GM13977 (cell line): ENCODE measurements at regions not wholly inside any gene's neighbourhood (a gene's known extent, or its start where the extent isn't known, plus 50 kb on each side); places are given as distances from the start of the nearest gene placed in this dataset.

Experiments used
- DNase-seq: peaks from one replicate; pipeline ENCODE4 v3.0.0; 2012; ENCODE audit warnings: low spot score
- CTCF ChIP-seq: IDR thresholded peaks from 2 replicates; pipeline ENCODE4 v1.5.1; 2012; ENCODE audit warnings: mild to moderate bottlenecking, control low read depth; ENCODE audit not compliant: insufficient read depth; ENCODE audit errors: extremely low read depth, missing control alignments
- in situ Hi-C: fragments of 300-500 bp; cut with MboI; formaldehyde crosslinking; loops from one replicate; pipeline ENCODE4 v1.12.0; 2022; ENCODE audit warnings: low sequenced_read_pairs, low pct_unique_long_range_greater_than_20kb, mixed read lengths, inconsistent platforms; ENCODE audit not compliant: unreplicated experiment

- TF ChIP-seq CTCF: no peak
- in situ Hi-C loops: no loop called here
- DNase-seq: no peak
Observed at GRCh38 chr15:77742570-77742969, 109.9 kb upstream of the LINGO1 start.

- no peak for DNase-seq
- in situ Hi-C loops: no loop called here
- no peak for TF ChIP-seq CTCF
Observed at GRCh38 chr15:77742127-77742526, 109.4 kb upstream of the LINGO1 start.

GRCh38 chr15:77741106-77741505 lies 108.4 kb upstream of the LINGO1 start:
- no peak for TF ChIP-seq CTCF
- in situ Hi-C loops: no loop called here
- DNase-seq: no peak

- no peak for TF ChIP-seq CTCF
- no peak for DNase-seq
- in situ Hi-C loops: no loop called here
Observed at GRCh38 chr15:77739591-77740378, 107.1 kb upstream of the LINGO1 start.

- in situ Hi-C loops: no loop called here
- no peak for DNase-seq
- no peak for TF ChIP-seq CTCF
Observed at GRCh38 chr15:77738441-77739302, 106.0 kb upstream of the LINGO1 start.

GRCh38 chr15:77738038-77738370 lies 105.3 kb upstream of the LINGO1 start:
- in situ Hi-C loops: no loop called here
- no peak for TF ChIP-seq CTCF
- no peak for DNase-seq
